Spleen (tissue), 7 donors: ENCODE measurements at regions not wholly inside any gene's neighbourhood (a gene's known extent, or its start where the extent isn't known, plus 50 kb on each side); places are given as distances from the start of the nearest gene placed in this dataset.

Source experiments
- POLR2A ChIP-seq, 3 donors: fragments of 450-650 bp; IDR thresholded peaks; one replicate each; pipeline ENCODE4 v1.5.1; 2017; ENCODE audit warnings: antibody characterized with exemption in 3 of 3, mild to moderate bottlenecking in 1 of 3
- TF ChIP-seq, protein P1 (sequence below), 11 experiments: fragments of 200-600 bp in 7 of 11; fragments of 450-650 bp in 4 of 11; sonication (generic) in 4 of 11; IDR thresholded peaks in 8 of 11; conservative IDR thresholded peaks in 3 of 11; 1 replicate in 7 of 11; 2 replicates in 4 of 11; pipeline versions ENCODE4 v1.4.0 to v1.8.0; 2016 to 2021; ENCODE audit warnings: antibody characterized with exemption in 11 of 11, inconsistent platforms in 4 of 11, mild to moderate bottlenecking in 1 of 11
- donor health status: DM: no; HTN: no; CAD: no; lungs with moderate emphysema.
- donor health status: DM: no; HTN: no; CAD: no.
- donor health status: DM: no; HTN: no; CAD: no.

DNA sequence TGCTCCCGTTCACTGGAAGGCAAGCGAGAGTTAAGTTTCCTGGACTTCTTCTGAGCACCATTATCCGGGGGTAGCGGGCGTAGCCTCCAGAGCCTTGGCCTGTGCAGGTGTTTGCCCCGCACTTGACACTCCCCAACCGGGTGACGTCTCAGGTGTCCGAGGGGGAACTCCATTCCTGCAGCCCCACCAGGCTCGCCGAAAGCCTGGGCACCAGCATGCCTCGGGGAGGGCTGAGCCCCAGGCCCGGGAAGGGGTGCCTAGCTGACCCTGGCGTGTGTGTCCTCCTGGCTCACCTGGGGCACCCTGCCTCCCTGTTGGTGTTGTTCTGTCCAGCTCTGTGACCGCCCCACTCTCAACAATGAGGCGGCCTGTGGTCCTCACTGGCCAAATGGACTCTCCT is 109.4 kb upstream of the GPR26 start:
- TF ChIP-seq, protein P1, sequence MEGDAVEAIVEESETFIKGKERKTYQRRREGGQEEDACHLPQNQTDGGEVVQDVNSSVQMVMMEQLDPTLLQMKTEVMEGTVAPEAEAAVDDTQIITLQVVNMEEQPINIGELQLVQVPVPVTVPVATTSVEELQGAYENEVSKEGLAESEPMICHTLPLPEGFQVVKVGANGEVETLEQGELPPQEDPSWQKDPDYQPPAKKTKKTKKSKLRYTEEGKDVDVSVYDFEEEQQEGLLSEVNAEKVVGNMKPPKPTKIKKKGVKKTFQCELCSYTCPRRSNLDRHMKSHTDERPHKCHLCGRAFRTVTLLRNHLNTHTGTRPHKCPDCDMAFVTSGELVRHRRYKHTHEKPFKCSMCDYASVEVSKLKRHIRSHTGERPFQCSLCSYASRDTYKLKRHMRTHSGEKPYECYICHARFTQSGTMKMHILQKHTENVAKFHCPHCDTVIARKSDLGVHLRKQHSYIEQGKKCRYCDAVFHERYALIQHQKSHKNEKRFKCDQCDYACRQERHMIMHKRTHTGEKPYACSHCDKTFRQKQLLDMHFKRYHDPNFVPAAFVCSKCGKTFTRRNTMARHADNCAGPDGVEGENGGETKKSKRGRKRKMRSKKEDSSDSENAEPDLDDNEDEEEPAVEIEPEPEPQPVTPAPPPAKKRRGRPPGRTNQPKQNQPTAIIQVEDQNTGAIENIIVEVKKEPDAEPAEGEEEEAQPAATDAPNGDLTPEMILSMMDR (IDR thresholded peaks at IDR 0.05 in 8 of 11, conservative IDR thresholded peaks at IDR 0.05 in 3 of 11), result no peak
- TF ChIP-seq POLR2A (IDR thresholded peaks at IDR 0.05), result no peak
